Posterior cingulate gyrus (tissue), 11 donors: ENCODE measurements at regions not wholly inside any gene's neighbourhood (a gene's known extent, or its start where the extent isn't known, plus 50 kb on each side); places are given as distances from the start of the nearest gene placed in this dataset.

ENCODE experiments used
- DNase-seq, 10 donors: peaks; one replicate each; pipeline versions ENCODE4 v3.0.0 to v3.0.0-alpha.2; 2020 to 2021; ENCODE audit warnings: mixed read lengths in 3 of 10
- intact Hi-C: fragments of 100-400 bp; cut with DNase I; formaldehyde crosslinking; loops from one replicate; pipeline ENCODE4 v1.15.1; 2023

DNA sequence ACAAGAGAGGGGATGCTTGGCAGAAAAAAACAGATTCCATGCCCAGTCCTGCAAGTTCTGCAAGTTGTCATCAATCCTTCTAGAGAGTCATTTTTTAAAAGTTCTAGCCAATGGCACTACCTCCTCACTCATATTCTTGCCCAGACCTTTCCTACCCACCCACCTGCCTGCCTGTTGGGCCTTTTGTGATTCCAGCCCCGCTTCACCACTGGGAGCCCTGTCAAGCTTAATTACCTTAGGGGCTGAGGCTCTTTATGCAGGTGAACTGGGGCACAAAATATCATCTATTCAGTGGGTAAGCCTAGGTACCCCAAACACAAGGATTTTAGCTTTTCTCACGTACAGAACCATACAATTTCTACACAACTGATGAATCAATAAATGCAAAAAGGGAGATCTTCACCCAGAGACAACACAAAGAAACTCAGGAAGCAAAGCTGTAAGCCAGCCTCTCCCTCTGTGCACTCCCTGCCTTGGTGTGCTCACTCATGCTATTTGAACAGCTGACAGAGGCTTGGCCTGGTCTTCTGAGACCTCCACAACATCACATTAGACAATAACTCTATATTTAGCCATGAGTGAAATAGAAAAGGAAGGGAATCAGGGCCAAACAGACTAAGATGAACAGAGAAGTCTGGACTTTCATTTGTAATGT lies 222.6 kb downstream of the HTR7 start:
- no peak for DNase-seq
- intact Hi-C loops = no loop called here

- intact Hi-C loops = no loop called here
Observed at GRCh38 chr10:90640756-90641155, 217.1 kb downstream of the HTR7 start.

DNA sequence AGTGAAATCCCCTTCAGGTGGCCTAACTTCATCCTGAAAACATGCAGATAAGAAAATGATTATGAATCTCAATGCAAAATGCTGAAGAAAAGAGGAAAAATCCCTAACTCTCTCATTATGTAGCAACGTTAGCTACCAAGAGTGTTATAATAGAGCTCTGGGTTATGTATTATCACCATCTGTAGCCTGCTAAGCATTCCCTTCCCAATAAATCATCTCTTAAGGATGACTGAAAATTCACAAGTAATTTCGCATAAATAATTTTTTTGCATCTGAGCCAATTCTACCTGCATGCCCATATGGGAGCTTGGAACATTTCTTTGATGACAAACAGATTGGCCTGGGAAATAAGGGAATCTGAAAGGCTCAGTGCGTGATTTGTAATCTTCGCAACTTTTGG lies 216.1 kb downstream of the HTR7 start:
- no peak for DNase-seq

More at GRCh38 chr10:90640756-90641155, 217.1 kb downstream of the HTR7 start:
- DNase-seq = no peak

GRCh38 chr10:90642136-90642535 lies 215.7 kb downstream of the HTR7 start:
- intact Hi-C loops = no loop called here
- no peak for DNase-seq

More for the DNA sequence above, 216.1 kb downstream of the HTR7 start:
- intact Hi-C loops = no loop called here

DNA sequence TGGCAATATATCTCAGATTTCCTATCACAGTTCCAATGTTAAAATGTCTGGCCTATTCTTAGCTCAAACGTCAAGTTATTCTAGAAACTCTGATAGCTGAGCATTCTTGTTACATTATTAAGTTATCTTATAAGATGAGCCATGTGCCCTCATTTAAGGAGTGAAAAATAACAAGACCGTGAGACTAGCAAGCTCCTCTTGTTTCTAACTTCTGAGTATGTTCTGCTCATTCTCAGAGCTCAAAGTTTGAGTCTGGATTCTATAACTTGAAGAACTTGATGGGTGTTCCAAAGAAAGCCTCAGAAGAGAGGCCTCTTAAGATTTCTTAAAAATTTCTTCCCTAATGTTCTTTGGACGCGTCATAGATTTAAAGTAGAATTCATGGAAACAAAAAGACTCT lies 215.2 kb downstream of the HTR7 start:
- DNase-seq = no peak
- intact Hi-C loops = no loop called here

GRCh38 chr10:90644165-90644564 lies 213.7 kb downstream of the HTR7 start:
- no peak for DNase-seq

GRCh38 chr10:90650858-90651257 lies 207.0 kb downstream of the HTR7 start:
- intact Hi-C loops = no loop called here

More at GRCh38 chr10:90644165-90644564, 213.7 kb downstream of the HTR7 start:
- intact Hi-C loops = no loop called here

GRCh38 chr10:90652519-90652918 lies 205.3 kb downstream of the HTR7 start:
- intact Hi-C loops = no loop called here
- DNase-seq = no peak

More at GRCh38 chr10:90650858-90651257, 207.0 kb downstream of the HTR7 start:
- no peak for DNase-seq

DNA sequence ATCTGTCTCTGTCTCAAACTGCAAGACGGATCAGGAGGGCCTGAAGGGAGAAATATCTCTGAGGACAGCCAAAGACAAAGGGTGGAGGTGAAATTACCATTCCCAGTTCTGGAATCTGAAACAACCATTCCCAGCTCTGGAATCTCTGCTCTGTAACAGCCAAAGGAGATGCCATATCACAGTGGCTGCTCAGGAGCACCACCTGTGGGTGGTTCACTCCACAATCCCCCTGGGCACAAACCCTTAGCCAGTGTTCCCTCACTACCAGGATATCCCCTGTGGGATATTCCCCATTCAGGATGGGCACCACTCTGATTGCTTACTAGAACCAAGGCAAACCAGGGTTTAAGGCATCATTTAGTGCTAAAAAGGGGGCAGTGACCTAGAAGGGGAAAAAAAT lies 199.0 kb downstream of the HTR7 start:
- DNase-seq = no peak
- intact Hi-C loops = no loop called here

DNA sequence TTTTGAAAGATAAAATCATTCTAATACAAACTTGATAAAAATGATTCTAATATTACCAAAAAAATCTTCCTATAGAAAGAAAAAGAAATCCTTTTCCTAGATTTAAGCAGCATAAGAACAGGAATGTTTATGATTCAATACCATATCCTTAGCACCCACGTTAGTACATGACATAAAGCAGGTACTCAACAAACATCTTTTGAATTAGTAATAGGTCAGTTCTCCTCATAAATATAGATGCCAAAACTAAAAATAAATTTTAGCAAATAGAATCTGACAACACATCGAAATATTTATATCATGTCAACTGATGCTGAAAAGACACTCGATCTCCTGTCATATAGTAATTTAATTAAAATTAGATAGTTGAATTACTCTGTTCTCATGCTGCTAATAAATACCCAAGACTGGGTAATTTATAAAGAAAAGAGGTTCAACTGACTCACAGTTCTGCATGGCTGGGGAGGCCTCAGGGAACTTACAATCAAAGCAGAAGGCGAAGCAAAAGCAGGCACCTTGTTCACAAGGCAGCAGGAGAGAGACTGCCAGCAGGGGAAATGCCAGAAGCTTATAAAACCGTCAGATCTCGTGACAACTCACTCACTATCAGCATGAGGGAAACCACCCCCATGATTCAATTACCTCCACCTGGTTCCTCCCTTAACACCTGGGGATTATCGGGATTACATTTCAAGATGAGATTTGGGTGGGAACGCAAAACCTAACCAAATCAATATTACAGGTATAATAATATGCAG lies 191.8 kb downstream of the HTR7 start:
- intact Hi-C loops = no loop called here
- no peak for DNase-seq

DNA sequence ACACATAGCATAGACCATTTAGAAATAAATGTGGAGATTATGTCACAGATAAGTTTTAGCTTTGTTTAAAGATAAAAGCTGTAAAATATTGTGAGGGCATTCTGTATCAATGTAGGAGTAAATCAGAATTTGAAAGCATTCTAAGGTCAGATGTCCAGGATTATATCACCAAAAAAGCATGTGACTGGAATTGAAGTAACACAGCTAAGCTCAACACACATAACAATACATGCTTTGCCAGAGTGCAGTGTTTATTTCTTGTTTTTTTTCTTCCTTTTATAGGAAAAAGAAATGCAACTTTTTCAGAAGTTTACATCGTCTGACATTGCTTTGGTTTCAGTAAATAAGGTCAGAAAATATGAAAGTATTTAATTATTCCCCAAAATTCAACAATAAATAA lies 183.4 kb downstream of the HTR7 start:
- DNase-seq = no peak
- intact Hi-C loops = no loop called here

- intact Hi-C loops = no loop called here
- DNase-seq = no peak
Observed at GRCh38 chr10:90674928-90675327, 182.9 kb downstream of the HTR7 start.

GRCh38 chr10:90675621-90676020 lies 182.2 kb downstream of the HTR7 start:
- DNase-seq = no peak

More at GRCh38 chr10:90675621-90676020, 182.2 kb downstream of the HTR7 start:
- intact Hi-C loops = no loop called here
